Progenitor cell of endocrine pancreas (in vitro differentiated cells): ENCODE measurements at regions not wholly inside any gene's neighbourhood (a gene's known extent, or its start where the extent isn't known, plus 50 kb on each side); places are given as distances from the start of the nearest gene placed in this dataset.

Experiments used
- DNase-seq: peaks from one replicate; pipeline ENCODE4 v3.0.0; 2021; ENCODE audit warnings: low spot score; ENCODE audit not compliant: unreplicated experiment
- H3K27ac Mint-ChIP-seq: 2 replicates; pipeline ENCODE4 v1.8.0; 2021; ENCODE audit warnings: mild to moderate bottlenecking, moderate library complexity, mixed read lengths
- H3K27me3 Mint-ChIP-seq: 2 replicates; pipeline ENCODE4 v1.8.0; 2021; ENCODE audit warnings: mixed read lengths
- H3K36me3 Mint-ChIP-seq: 2 replicates; pipeline ENCODE4 v1.8.0; 2022; ENCODE audit warnings: mixed read lengths; ENCODE audit not compliant: insufficient read depth
- H3K4me1 Mint-ChIP-seq: 2 replicates; pipeline ENCODE4 v1.8.0; 2021; ENCODE audit warnings: low read depth, mixed read lengths
- H3K4me3 Mint-ChIP-seq: 2 replicates; pipeline ENCODE4 v1.8.0; 2021; ENCODE audit warnings: low read depth, mild to moderate bottlenecking, moderate library complexity, mixed read lengths
- H3K9me3 Mint-ChIP-seq: 2 replicates; pipeline ENCODE4 v1.8.0; 2021; ENCODE audit warnings: low read depth, mixed read lengths
- CTCF ChIP-seq: fragments of 200-600 bp; sonication (generic); IDR thresholded peaks from one replicate; pipeline ENCODE4 v1.5.0; 2021; ENCODE audit warnings: antibody characterized with exemption, mild to moderate bottlenecking; ENCODE audit not compliant: unreplicated experiment

- no peaks in the 10 kb centered on the region for H3K4me1 Mint-ChIP-seq
- no peak for DNase-seq
- peaks cover 12% of the 10 kb centered on the region for H3K9me3 Mint-ChIP-seq
- TF ChIP-seq CTCF = no peak
- no peak overlapping the region for H3K4me3 Mint-ChIP-seq
- no peaks in the 10 kb centered on the region for H3K36me3 Mint-ChIP-seq
- H3K27ac Mint-ChIP-seq = no peak overlapping the region
- peaks cover 24% of the 10 kb centered on the region for H3K27me3 Mint-ChIP-seq
Measured at GRCh38 chr15:98445315-98445714, 203.0 kb upstream of the IGF1R start.

DNA sequence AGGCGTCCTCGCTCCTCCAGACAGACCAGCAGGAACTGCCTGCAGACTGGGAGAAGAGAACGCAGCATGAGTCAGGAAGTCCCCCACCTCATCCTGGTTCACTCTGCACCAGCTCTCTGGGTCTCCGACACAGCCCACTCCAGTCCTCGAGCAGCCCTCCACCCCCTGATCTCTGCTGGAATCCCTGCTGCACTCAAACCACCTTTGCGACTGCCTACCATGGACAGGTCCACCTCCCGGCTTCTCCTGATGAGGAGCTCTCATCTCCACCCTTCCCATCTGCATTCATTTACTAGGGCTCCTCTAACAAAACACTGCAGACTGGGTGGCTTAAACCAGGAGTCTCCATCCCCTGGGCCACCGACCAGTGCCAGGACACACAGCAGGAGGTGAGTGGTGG is 202.3 kb upstream of the IGF1R start:
- no peak for TF ChIP-seq CTCF
- peaks cover 12% of the 10 kb centered on the region for H3K9me3 Mint-ChIP-seq
- no peak for DNase-seq
- no peak overlapping the region for H3K27ac Mint-ChIP-seq
- no peak overlapping the region for H3K4me3 Mint-ChIP-seq
- H3K4me1 Mint-ChIP-seq = no peaks in the 10 kb centered on the region
- H3K27me3 Mint-ChIP-seq = peaks cover 25% of the 10 kb centered on the region
- H3K36me3 Mint-ChIP-seq = no peaks in the 10 kb centered on the region

DNA sequence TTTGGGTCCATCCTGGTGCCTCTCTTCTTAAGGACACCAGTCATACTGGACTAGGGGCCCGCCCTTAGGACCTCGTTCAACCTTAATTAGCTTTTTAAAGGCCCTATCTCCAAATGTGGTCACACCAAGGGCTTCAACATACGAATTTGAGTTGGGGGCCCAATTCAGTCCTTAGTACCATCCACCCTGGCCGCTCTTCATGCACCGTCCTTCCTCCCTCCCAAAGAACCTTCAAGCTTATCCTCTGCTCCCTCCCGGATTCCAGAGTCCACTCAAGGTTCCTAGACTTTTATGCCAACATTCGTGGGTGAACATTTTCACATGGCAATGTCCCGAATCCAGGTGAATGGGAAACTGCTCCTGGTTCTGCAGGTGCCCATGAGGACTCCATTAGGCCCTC is 201.3 kb upstream of the IGF1R start:
- Mint-ChIP-seq H3K9me3 (peaks cover 12% of the 10 kb centered on the region), H3K4me3 (no peak overlapping the region)

DNA sequence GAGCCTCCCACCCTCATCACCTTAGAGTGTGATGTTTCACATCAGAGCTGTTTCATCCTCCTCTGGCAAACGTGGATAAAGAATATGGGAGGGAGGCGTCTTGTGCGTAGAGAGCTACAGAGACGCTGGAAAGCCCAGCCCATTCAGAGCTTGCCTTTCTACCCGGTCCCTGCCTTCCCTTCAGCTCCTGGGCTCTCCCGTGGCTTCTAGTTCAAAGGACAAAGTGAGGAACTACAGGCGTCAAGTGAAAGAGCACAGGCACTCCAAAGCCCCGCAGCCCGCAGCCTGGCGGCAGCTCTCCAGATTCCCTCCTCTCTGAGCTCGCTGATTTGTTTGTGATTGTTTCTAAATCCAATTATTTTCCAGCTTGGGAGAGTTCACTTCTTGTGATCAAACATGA is 197.1 kb upstream of the IGF1R start:
- Mint-ChIP-seq H3K36me3 (no peaks in the 10 kb centered on the region), H3K9me3 (peaks cover 11% of the 10 kb centered on the region), H3K4me1 (no peaks in the 10 kb centered on the region), H3K27ac (no peak overlapping the region), H3K4me3 (no peak overlapping the region), H3K27me3 (peaks cover 18% of the 10 kb centered on the region)
- DNase-seq = no peak
- TF ChIP-seq CTCF = no peak

More for the DNA sequence above, 201.3 kb upstream of the IGF1R start:
- Mint-ChIP-seq H3K4me1 (no peaks in the 10 kb centered on the region), H3K27me3 (peaks cover 30% of the 10 kb centered on the region), H3K27ac (no peak overlapping the region), H3K36me3 (no peaks in the 10 kb centered on the region)
- TF ChIP-seq CTCF = no peak
- no peak for DNase-seq

- Mint-ChIP-seq H3K36me3 (no peaks in the 10 kb centered on the region), H3K4me1 (no peaks in the 10 kb centered on the region), H3K27me3 (peaks cover 16% of the 10 kb centered on the region), H3K4me3 (no peak overlapping the region), H3K9me3 (peaks cover 8% of the 10 kb centered on the region), H3K27ac (no peak overlapping the region)
- no peak for TF ChIP-seq CTCF
- no peak for DNase-seq
Measured at GRCh38 chr15:98452238-98452637, 196.1 kb upstream of the IGF1R start.
